ENCODE measurements at regions not wholly inside any gene's neighbourhood (a gene's known extent, or its start where the extent isn't known, plus 50 kb on each side); places are given as distances from the start of the nearest gene placed in this dataset.

DNA sequence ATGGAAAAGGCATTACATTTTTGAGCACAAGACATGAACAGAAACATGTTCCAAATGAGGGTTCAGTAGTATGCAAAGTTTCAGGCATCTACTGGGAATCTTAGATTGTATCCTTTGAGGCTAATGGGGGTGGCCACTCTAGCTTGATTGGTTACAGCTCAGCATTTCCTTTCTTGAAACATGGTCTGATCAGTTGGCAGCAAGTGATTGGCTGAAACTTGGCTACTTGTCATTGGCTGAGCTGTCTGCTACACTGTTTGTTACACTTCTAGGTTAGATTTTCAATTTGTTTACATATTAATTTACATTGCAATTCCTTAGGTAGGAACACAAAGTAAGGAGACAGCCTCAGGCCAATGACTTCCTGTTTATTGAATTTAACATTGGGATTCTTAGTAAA is 918.0 kb upstream of the SEL1L start:
- DNase-seq (ENCODE audit: low read depth, low spot score) (no peak), FAIRE-seq (no peak)
- Histone ChIP-seq H3K79me2 (ENCODE audit: control insufficient read depth, insufficient read depth, low read length) (no peaks in the 10 kb centered on the region), H3K27ac (ENCODE audit: insufficient read depth, low read depth, low read length) (no peak overlapping the region), H4K20me1 (replicated peaks; ENCODE audit: control insufficient read depth, extremely low read depth, insufficient read depth, low read length) (no peaks in the 10 kb centered on the region), H3K9me3 (replicated peaks; ENCODE audit: control insufficient read depth, insufficient read depth, low read length) (peaks cover 7% of the 10 kb centered on the region), H3K4me1 (ENCODE audit: control insufficient read depth, extremely low read depth, insufficient read depth, low read length) (no peaks in the 10 kb centered on the region), H3K36me3 (ENCODE audit: control insufficient read depth in 2 of 2, extremely low read depth in 1 of 2, insufficient read depth in 2 of 2, low read length in 2 of 2) (no peaks in the 10 kb centered on the region), H3K9me1 (replicated peaks; ENCODE audit: control insufficient read depth, extremely low read depth, insufficient read depth, low read length) (no peaks in the 10 kb centered on the region), H3K4me3 (replicated peaks in 1 of 3; ENCODE audit: insufficient read depth in 1 of 3, low read depth in 1 of 3, low read length in 3 of 3) (no peak overlapping the region), H3K4me2 (ENCODE audit: insufficient read depth, low read length) (no peak overlapping the region), H2AFZ (ENCODE audit: low read depth, low read length) (no peak overlapping the region), H3K9ac (replicated peaks; ENCODE audit: extremely low read depth, insufficient read depth, low read length) (no peak overlapping the region), H3K27me3 (ENCODE audit: control insufficient read depth in 2 of 2, insufficient read depth in 2 of 2, low read length in 2 of 2) (no peaks in the 10 kb centered on the region)
- intact Hi-C loops (cut with micrococcal nuclease) (no loop called here), dilution Hi-C loops (cut with MboI; ENCODE audit: extremely low pct_ligation_motif_present, low sequenced_read_pairs) (no loop called here)
- POLR2A ChIA-PET: no interaction called here
- CTCF ChIA-PET: no interaction called here
- no TSS peak for BruUV-seq (replicated peaks)
- TF ChIP-seq CTCF (IDR thresholded peaks at IDR 0.05; ENCODE audit: extremely low read depth in 1 of 2, insufficient read depth in 1 of 2, low read depth in 1 of 2, low read length in 2 of 2): no peak
- no peak for TF ChIP-seq GATA2 (IDR thresholded peaks at IDR 0.05; ENCODE audit: insufficient read depth, insufficient read length, low read depth, low read length)
- no peak for TF ChIP-seq FOS (IDR thresholded peaks at IDR 0.05; ENCODE audit: borderline replicate concordance, insufficient read depth, low read length)
- TF ChIP-seq MYC (IDR thresholded peaks at IDR 0.05; ENCODE audit: low read depth, low read length): no peak
- no peak for TF ChIP-seq EZH2 (IDR thresholded peaks at IDR 0.05; ENCODE audit: borderline replicate concordance, low read depth, low read length, severe bottlenecking)
- no peak for TF ChIP-seq POLR2AphosphoS5 (IDR thresholded peaks at IDR 0.05; ENCODE audit: insufficient read depth, low read depth, low read length)
- TF ChIP-seq MAX (IDR thresholded peaks at IDR 0.05; ENCODE audit: insufficient read depth, insufficient read length): no peak
- TF ChIP-seq JUN (IDR thresholded peaks at IDR 0.05; ENCODE audit: borderline replicate concordance, insufficient read depth, insufficient read length, low read depth): no peak
- TF ChIP-seq POLR2A (IDR thresholded peaks at IDR 0.05; ENCODE audit: low read depth, low read length): no peak
